Suprapubic skin (tissue), 3 donors: ENCODE measurements at regions not wholly inside any gene's neighbourhood (a gene's known extent, or its start where the extent isn't known, plus 50 kb on each side); places are given as distances from the start of the nearest gene placed in this dataset.

Experiments
- EP300 ChIP-seq: sonication (generic); formaldehyde crosslinking; IDR thresholded peaks from one replicate; pipeline ENCODE4 v1.6.1; 2017; ENCODE audit warnings: antibody characterized with exemption
- POLR2A ChIP-seq, 2 donors: fragments of 450-650 bp; IDR thresholded peaks; one replicate each; pipeline ENCODE4 v1.6.1; 2017; ENCODE audit warnings: antibody characterized with exemption in 2 of 2, mild to moderate bottlenecking in 2 of 2, moderate library complexity in 2 of 2
- TF ChIP-seq, protein P1 (sequence below), 2 donors: fragments of 200-600 bp in 1 of 2; fragments of 450-650 bp in 1 of 2; sonication (generic) in 1 of 2; IDR thresholded peaks; one replicate each; pipeline ENCODE4 v1.5.1; 2016 to 2019; ENCODE audit warnings: antibody characterized with exemption in 2 of 2, mild to moderate bottlenecking in 1 of 2, moderate library complexity in 1 of 2

DNA sequence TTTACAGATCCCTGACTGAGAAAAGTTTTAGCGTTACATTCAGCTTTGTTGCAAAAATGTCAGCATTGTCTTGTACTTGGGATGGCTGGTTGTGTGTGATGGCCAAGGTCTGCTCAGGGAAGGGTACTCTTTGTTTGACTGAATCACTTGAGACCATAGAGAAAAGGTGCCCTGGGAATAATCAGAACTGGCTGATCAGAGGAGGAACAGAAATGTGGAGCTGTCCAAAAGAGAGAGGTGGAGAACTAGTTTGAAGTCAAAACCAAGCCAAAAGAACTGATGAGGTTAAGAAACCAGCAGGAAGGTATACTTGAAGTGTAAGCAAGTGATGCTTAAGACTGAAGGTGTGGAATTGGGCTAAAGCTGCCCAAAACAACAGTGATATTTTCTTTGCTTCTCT lies 107.6 kb upstream of the LYPLAL1 start:
- TF ChIP-seq, protein P1, sequence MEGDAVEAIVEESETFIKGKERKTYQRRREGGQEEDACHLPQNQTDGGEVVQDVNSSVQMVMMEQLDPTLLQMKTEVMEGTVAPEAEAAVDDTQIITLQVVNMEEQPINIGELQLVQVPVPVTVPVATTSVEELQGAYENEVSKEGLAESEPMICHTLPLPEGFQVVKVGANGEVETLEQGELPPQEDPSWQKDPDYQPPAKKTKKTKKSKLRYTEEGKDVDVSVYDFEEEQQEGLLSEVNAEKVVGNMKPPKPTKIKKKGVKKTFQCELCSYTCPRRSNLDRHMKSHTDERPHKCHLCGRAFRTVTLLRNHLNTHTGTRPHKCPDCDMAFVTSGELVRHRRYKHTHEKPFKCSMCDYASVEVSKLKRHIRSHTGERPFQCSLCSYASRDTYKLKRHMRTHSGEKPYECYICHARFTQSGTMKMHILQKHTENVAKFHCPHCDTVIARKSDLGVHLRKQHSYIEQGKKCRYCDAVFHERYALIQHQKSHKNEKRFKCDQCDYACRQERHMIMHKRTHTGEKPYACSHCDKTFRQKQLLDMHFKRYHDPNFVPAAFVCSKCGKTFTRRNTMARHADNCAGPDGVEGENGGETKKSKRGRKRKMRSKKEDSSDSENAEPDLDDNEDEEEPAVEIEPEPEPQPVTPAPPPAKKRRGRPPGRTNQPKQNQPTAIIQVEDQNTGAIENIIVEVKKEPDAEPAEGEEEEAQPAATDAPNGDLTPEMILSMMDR (IDR thresholded peaks at IDR 0.05), result no peak
- no peak for TF ChIP-seq POLR2A (IDR thresholded peaks at IDR 0.05)
- no peak for TF ChIP-seq EP300
